Midbrain (tissue), 1 donor: ENCODE measurements at regions not wholly inside any gene's neighbourhood (a gene's known extent, or its start where the extent isn't known, plus 50 kb on each side); places are given as distances from the start of the nearest gene placed in this dataset.

ENCODE experiments used
- DNase-seq: peaks from one replicate; lab custom pipeline; 2025; lab: John Stamatoyannopoulos, UW

DNA sequence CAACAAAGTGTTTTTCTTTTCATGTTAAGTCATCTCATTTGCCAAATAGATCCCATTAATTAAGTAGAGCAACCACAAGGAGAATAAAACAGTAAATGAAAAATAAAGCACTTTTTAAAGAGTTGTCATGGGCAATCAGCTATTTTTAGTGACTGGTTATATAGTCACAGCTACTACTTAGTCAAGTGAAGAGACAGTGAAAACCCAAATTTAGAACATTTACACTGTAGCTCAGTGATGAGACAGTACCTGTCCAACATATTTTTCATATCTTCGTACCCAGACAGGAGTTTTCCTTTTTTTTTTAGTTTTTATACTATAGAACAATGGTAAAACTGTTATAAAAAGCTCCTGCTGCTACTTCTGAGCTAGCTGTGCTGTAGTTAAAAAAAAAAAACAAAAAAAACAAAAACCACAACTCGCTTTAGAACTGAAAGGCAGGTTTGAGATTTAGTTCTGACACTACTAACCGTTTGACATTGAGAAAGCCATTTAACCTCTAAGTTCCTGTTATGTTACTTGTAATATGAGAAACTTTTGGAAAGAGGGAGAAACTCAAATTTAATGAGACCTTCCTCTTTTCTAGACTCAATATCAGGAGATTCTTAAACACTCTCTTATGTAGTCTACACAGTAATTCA is 777.5 kb downstream of the ADGRL2 start:
- DNase-seq: no peak

GRCh38 chr1:82567348-82567747 is 766.6 kb downstream of the ADGRL2 start:
- no peak for DNase-seq

GRCh38 chr1:82565546-82565945 is 764.8 kb downstream of the ADGRL2 start:
- DNase-seq: no peak

GRCh38 chr1:82565146-82565545 is 764.4 kb downstream of the ADGRL2 start:
- no peak for DNase-seq

DNA sequence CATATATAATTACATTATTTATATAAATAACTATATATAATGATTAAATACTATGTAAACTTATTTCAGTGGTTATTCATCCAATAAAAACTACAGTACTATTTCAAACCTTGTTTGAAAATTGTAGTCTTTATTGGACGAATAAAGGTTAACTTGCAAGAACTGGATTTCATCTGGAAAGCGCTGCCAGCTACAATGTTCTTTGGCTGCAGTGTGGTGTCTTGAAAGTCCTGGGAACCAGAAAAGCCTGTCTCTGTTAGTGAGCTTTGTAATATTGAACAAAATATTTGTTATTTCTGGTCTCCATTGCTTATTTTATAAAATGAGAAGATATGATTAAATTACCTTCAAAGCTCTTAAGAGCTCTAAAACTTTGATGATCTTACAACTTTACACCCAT is 763.6 kb downstream of the ADGRL2 start:
- no peak for DNase-seq

GRCh38 chr1:82562448-82562847 is 761.7 kb downstream of the ADGRL2 start:
- no peak for DNase-seq

GRCh38 chr1:82560566-82560965 is 759.8 kb downstream of the ADGRL2 start:
- DNase-seq: no peak

- no peak for DNase-seq
These were observed 754.8 kb downstream of the ADGRL2 start for GRCh38 chr1:82555501-82555900.

- no peak for DNase-seq
These were observed 749.1 kb downstream of the ADGRL2 start for GRCh38 chr1:82549841-82550240.

DNA sequence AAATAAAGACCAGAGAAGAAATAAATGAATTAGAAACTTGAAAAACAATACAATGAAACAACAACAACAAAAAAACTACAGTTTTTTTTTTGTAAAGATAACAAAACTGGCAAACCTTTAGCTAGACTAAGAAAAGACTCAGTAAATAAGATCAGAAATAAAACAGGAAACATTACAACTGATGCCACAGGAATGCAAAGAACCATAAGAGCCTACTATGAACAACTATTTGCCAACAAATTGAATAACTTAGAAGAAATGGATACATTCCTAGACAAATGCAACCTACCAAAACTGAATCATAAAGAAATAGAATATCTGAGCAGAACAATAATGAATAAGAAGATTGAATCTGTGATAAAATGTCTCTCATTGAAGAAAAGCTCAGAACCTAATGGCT is 742.0 kb downstream of the ADGRL2 start:
- DNase-seq: no peak

- no peak for DNase-seq
These were observed 741.4 kb downstream of the ADGRL2 start for GRCh38 chr1:82542141-82542540.

DNA sequence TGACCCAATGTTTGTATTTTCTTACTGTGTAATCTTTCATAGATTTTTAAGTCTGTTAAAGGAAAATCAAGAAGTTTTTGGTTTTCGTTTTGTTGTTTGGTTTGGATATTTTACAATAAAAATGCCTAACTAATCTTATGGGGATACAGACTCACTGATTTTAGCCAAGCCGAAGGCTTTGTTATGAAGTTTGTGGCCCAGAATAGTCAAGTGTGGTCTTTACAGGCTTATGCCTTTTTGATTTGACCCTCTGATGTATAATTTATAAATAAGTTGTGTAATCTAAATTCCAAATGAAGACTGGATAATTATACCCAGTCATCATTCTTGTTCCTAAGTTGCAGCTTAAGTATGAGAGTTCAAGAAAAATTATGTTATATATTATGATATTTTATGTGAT is 739.3 kb downstream of the ADGRL2 start:
- DNase-seq: no peak

- DNase-seq: no peak
These were observed 738.1 kb downstream of the ADGRL2 start for GRCh38 chr1:82538876-82539275.

DNA sequence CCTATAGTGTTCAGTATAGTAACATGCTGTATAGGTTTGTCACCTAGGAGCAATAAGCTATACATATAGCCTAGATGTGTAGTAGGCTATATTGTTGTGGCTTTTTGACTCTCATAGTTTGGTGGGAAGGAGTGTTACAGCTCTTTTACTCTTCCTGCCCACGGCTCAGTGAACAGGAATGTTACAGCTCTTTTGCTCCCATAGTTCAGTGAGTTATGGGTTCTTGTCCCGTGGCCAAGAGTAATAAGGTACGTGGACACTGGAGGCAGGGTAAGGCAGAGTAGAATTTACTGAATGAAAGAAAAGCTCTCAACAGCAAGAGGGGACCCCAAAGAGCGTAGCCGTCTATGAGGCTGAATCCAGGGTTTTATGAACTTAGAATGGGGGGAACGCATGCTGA is 734.3 kb downstream of the ADGRL2 start:
- no peak for DNase-seq

- DNase-seq: no peak
These were observed 724.6 kb downstream of the ADGRL2 start for GRCh38 chr1:82525378-82525777.

GRCh38 chr1:82520611-82521010 is 719.9 kb downstream of the ADGRL2 start:
- no peak for DNase-seq

GRCh38 chr1:82517586-82517985 is 716.9 kb downstream of the ADGRL2 start:
- DNase-seq: no peak

DNA sequence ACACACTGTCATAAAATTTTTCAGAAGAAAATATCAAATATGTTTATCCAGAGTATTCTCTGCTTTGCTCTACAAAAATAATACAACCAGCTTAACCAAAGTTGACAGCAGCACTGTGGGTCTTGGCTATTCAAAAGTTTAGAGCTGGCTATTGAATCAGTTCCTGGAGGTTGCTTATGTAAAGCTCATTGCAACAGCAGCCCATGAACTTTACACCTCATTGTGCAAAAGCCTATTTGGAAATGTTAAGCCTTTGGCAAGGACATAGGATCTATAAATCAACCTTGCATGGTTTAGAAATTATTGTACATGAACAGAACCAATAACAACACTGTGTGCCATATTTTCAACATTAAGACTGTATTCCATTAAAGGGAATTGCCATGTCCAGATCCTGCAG is 714.9 kb downstream of the ADGRL2 start:
- no peak for DNase-seq

DNA sequence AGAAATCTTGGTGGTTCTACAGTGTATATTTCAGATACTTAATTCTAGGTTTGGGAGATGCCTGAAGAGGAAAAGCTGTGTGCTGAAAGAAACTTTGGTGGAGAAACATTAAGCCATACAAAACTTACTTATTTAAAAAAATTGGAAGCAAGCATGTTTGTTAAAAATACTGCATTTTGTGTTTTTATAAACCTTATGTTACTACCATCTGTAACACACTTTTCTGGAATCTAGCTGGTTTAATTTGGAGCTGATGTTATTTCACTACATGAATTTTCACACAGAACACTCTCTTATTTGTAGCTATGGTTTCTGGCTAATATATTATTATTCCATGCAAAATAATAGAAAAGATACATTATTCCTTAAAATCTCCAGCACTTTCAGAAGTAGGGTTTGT is 710.7 kb downstream of the ADGRL2 start:
- no peak for DNase-seq

GRCh38 chr1:82510431-82510830 is 709.7 kb downstream of the ADGRL2 start:
- DNase-seq: no peak

GRCh38 chr1:82507011-82507410 is 706.3 kb downstream of the ADGRL2 start:
- DNase-seq: no peak

GRCh38 chr1:82503822-82504221 is 703.1 kb downstream of the ADGRL2 start:
- DNase-seq: no peak

- no peak for DNase-seq
These were observed 698.3 kb downstream of the ADGRL2 start for GRCh38 chr1:82499022-82499421.

DNA sequence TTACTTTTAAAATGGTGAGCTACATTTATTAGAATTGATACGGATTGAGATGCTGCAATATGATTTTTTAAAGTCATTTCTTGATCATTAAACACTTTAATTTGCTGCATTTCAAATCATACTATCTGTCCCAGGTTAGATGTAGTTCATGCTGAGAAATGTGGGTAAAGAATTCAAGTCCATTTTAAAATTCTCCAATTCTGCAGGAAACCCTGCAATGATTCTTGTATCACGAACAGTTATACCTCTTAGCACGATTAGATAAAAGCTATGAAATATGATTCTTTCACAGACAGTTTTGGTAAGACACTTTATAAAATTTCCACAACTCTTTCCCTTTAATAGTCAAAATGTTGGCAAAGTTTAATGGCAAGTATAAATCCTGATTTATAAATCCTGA is 693.4 kb downstream of the ADGRL2 start:
- DNase-seq: no peak

GRCh38 chr1:82492159-82492558 is 691.4 kb downstream of the ADGRL2 start:
- DNase-seq: no peak
